GM12891 (cell line): ENCODE measurements at regions not wholly inside any gene's neighbourhood (a gene's known extent, or its start where the extent isn't known, plus 50 kb on each side); places are given as distances from the start of the nearest gene placed in this dataset.

Experiments
- POLR2A ChIP-seq: IDR thresholded peaks from 2 replicates; pipeline ENCODE4 v1.6.1; 2011; ENCODE audit warnings: low read depth, low read length, control low read depth
- POLR2AphosphoS5 ChIP-seq: IDR thresholded peaks from 2 replicates; pipeline ENCODE4 v1.6.1; 2011; ENCODE audit warnings: low read depth, low read length, control low read depth
- SPI1 ChIP-seq: IDR thresholded peaks from 2 replicates; pipeline ENCODE4 v1.6.1; 2011; ENCODE audit warnings: low read depth, low read length, control low read depth
- TAF1 ChIP-seq: IDR thresholded peaks from 2 replicates; pipeline ENCODE4 v1.6.1; 2011; ENCODE audit warnings: low read depth, low read length, control low read depth

DNA sequence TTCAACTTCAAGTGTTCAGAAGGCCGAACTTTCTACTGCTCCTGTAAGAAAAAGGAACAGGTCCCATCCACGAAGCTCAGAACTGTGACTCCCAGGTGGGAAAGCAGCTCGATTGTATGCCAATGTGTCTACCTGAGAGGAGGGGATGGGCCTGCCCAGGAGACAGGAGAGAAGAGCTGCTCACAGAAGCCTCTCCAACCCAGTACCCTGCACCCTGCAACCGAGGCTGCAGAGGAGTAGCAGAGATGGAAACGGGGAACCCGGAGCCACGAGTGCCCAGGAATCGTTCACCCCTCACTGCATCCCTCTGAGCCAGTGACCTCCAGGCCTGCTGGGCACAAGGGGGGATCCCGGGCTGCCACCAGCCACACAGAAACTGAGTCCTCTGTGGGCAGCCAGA lies 86.5 kb upstream of the PRR23E start:
- no peak for TF ChIP-seq TAF1
- TF ChIP-seq POLR2AphosphoS5: no peak
- TF ChIP-seq POLR2A: no peak
- no peak for TF ChIP-seq SPI1
